HG03457 (cell line): ENCODE measurements at regions not wholly inside any gene's neighbourhood (a gene's known extent, or its start where the extent isn't known, plus 50 kb on each side); places are given as distances from the start of the nearest gene placed in this dataset.
"Not testable (repeated sequence)": the region's sequence is repeated elsewhere in the genome, so short reads cannot be mapped to it uniquely, and the experiment has no call there.

Experiments
- ATAC-seq: cut with Tn5 transposase; IDR thresholded peaks from one replicate; pipeline ENCODE4 v1.9.1; 2021; ENCODE audit warnings: moderate number of reproducible peaks; ENCODE audit not compliant: unreplicated experiment

DNA sequence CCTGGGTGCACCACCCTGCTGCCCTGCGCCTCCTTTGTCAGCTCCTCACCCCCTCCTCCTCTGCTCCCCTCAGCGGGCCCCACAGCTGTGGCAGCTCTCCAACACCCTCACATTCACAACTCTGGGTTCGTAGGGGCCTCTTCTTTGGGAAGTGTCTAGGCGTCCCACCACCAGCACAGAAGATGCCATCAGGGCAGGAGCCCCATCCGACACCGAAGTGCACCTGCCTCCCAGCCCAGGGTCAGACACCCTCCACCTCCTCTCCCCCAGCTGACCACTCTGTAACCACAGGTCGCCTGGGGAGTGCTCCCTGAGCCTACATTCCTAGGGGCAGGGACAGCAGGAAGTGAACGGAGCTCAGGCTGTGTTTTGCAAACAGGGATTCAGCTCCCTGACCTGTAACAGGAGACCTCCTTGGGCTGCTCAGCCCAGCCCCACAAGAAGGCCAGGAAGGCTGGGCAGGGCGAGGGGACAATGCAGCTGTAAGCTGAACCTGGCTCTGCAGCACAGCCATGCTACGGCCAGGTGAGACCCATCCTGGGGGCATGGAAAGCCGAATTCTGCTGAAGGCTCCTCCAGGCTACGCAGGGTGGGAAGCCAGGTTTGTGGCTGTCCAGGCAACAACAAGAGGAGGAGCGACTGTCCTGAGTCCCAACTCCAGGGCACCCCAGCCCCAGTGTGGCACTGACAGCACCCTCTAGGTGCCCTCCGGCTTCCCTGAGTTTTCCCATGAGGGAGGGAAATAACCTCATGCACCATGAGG, 269.0 kb downstream of the GOLGA6L6 start:
- ATAC-seq = no peak

DNA sequence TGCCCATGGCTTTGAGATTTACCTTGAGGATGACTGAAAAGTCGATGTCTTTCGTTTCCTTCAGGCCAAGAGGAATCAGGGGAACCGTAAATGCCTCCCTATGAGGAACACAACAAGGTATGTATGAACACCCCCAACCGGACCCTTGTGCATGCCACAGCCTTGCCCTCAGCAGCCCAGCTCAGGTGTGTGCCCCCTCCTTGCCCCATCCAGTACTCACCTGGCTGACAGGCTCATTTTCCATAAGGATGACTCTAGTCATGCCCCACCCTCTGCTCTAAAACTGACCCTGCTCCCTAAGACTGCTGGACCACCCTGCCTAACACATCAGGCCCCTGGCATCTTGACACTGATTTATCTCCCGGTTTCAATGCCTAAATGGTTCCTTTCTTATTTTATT, 270.0 kb downstream of the GOLGA6L6 start:
- ATAC-seq = no peak

DNA sequence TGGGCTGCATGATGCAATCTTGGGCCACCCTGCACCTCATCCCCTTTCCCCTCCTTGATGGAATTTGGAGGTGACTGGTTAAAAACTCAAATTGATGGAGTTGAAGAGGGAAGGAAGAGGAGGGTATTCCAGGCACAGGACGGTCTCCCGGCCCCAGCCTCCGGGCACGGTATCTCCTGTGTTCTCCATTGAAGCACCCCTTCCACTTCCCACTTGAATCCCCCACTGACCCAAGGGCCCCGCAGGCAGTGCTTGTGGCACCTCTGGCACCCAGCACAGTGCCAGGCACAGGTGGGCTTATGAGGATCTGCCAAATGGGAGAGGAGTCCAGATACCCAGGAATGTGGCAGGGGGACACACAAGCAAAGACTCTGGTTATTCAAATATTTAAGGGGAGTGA, 271.6 kb downstream of the GOLGA6L6 start:
- not testable (repeated sequence) for ATAC-seq

DNA sequence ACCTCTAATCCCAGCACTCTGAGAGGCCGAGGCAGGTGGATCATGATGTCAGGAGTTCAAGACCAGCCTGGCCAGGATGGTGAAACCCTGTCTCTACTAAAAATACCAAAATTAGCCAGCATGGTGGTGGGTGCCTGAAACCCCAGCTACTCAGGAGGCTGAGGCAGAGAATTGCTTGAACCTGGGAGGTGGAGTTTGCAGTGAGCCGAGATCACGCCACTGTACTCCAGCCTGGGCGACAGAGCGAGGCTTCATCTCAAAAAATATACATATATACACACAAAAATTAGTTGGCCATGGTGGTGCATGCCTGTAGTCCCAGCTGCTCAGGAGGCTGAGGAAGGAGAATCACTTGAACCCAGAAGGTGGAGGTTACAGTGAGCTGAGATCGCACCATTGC, 273.6 kb downstream of the GOLGA6L6 start:
- ATAC-seq = not testable (repeated sequence)

DNA sequence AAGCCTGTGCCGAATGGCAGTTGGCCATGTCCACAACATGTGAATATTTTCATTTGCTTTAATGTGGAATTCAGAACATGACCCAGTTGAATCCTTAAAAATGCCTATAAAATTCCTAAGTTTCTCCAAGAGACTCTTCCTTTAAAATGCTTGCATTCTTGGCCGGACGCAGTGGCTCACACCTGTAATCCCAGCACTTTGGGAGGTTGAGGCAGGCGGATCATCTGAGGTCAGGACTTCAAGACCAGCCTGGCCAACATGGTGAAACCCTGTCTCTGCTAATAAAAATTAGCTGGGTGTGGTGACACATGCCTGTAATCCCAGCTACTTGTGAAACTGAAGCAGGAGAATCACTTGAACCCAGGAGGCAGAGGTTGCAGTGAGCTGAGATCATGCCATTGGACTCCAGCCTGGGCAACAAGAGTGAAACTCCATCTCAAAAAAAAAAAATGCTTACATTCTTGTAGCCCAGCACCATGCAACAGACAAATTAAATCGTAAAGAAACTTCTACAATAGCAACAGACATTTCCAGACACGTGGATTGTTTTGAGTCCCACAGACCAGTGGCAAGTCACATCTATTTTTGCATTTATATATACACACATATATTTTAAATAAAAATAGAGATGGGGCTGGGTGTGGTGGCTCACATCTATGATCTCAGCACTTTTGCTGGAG, 274.4 kb downstream of the GOLGA6L6 start:
- ATAC-seq = not testable (repeated sequence)

DNA sequence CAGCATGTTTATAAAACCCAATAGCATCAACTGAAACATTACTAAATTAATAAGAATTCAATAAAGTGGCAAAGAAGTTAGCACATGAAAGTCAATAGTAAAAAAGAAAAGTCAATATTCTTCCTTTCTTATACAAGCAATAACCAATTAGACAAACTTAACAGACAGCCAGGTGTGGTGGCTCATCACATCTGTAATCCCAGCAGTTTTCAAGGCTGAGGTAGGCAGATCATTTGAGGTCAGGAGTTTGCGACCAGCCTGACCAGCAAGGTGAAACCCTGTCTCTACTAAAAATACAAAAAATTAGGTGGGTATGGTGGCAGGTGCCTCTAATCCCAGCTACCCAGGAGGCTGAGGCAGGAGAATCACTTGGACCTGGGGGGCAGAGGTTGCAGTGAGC, 275.9 kb downstream of the GOLGA6L6 start:
- not testable (repeated sequence) for ATAC-seq

DNA sequence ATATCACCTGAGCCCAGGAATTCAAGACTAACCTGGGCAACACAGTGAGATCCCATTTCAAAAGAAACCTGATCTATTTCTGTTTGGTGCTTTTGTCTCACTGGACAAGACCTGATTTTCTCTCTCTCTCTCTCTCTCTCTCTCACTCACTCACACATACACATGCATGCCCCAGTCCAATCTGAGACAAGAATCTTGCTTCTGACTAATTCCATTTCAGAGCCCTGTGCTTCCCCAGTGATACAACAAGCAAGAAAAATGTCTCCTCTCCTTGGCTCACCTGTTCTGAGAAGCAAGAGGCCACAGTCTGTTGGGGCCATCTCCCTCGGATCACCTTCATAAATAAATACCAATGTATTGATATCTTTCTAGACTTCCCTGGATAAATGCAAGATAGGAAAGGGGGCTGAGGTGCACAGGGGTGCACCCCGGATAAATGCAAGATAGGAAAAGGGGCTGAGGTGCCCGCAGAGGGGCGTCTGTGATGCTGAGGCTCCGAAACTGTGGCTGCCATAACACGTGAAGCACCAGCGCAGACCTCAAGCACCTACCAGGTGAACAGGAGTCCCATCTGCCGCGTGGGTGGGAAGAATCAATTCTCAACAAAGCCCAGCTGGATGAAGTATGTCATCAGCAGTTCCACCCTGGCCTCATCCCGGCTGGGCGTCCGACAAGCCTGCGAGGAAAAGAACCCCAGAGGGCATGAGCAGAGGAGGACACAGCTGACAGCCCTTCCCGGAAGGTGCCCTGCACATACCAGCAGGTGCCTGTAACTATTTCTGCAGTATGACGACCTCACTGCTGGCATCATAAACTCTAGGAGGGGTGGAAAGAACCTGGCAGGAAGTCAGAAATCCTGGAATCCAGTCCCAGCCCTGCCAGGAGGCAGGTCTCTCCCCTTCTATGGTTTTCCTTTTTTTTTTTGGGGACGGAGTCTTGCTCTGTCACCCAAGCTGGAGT, 280.0 kb downstream of the GOLGA6L6 start:
- ATAC-seq = not testable (repeated sequence)

DNA sequence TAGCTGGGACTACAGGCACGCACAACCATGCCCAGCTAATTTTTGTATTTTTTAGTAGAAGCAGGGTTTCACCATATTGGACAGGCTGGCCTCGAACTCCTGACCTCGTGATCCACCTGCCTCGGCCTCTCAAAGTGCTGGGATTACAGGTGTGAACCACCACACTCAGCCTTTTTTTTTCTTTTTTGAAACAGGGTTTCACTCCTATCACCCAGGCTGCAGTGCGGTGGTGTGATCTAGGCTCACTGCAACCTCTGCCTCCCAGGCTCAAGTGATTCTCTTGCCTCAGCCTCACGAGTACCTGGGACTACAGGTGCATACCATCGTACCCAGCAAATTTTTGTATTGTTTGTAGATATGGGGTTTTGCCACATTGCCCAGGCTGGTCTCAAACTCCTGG, 280.9 kb downstream of the GOLGA6L6 start:
- not testable (repeated sequence) for ATAC-seq

DNA sequence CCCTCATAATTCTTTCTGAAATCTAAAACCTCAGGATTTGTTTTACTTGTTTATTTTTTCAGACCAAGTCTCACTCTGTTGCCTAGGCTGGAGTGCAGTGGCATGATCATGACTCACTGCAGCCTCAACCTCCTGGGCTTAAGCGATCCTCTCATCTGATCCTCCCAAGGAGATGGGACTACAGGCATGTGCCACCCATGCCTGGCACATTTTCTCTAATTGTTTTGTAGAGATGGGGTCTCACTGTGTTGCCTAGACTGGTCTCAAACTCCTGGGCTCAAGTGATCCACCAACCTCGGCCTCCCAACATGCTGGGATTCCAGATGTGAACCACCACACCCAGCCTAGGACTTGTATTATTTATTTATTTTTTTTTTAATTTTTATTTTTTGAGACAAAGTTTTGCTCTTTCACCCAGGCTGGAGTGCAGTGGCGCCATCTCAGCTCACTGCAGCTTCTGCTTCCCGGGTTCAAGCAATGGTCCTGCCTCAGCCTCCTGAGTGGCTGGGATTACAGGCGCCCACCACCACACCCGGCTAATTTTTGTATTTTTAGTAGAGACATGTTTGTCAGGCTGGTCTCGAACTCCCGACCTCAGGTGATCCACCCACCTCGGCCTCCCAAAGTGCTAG, 281.9 kb downstream of the GOLGA6L6 start:
- not testable (repeated sequence) for ATAC-seq

DNA sequence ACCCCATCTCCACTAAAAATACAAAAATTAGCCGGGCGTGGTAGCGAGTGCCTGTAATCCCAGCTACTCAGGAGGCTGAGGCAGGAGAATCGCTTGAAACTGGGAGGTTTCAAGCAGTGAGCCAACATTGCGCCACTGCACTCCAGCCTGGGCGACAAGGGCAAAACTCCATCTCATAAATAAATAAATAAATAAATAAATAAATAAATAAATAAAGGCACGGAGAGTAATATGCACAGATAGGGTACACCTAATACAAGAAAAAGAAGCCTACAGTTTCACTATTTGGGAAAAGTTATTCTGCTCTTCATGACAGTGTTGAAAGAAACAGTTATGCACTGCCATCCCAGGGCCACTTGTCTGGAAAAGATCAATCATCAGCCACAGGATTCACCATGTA, 285.2 kb downstream of the GOLGA6L6 start:
- ATAC-seq = not testable (repeated sequence)

DNA sequence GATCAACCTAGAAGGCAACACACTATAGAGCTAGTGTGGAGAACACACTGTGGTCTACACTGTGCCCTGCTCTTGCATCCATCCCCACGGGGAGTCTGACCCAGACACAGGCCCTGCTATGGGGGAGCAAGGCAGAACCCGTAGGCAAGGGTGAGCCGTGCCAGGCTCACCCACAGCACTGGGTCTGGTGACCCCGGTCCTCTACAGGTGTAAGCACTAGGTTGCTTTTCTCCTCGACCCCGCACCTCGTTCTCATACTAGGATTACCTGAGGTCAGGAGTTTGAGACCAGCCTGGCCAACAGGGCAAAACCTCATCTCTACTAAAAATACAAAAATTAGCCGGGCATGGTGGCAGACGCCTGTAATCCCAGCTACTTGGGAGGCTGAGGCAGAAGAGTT, 286.0 kb downstream of the GOLGA6L6 start:
- ATAC-seq = not testable (repeated sequence)

DNA sequence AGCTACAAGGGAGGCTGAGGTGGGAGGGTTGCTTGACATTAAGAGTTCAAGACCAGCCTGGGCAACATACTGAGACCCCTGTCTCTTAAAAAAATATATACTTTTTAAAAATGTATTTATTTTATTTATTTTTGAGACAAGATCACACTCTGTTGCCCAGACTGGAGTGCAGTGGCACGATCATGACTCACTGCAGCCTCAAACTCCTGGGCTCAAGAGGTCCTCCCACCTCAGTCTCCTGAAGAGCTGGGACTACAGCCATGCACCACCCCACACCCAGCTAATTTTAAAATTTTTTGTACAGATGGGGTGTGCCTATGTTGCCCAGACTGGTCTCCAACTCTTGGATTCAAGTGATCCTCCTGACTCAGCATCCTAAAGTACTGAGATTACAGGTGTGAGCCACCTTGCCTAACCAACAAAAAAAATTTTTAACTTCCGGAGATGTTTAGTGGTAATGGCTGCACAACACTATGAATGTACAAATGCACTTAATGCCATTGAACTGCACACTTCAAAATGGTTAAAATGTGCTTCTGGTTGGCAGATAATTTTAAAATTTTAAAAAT, 288.5 kb downstream of the GOLGA6L6 start:
- not testable (repeated sequence) for ATAC-seq

DNA sequence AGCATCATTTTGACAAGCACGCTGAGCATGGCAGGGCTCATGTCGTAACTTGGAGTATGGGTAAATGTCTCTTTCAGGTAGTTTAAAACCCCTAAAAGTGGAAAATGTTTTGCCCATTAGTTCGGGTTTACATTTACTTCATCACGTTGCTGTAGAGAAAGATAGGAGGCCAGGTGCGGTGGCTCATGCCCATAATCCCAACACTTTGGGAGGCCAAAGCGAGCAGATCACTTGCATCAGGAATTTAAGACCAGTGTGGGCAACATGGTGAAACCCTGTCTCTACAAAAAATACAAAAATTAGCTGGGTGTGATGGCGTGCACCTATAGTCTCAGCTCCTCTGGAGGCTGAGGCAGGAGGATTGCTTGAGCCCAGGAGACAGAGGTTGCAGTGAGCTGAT, 289.6 kb downstream of the GOLGA6L6 start:
- ATAC-seq = not testable (repeated sequence)

DNA sequence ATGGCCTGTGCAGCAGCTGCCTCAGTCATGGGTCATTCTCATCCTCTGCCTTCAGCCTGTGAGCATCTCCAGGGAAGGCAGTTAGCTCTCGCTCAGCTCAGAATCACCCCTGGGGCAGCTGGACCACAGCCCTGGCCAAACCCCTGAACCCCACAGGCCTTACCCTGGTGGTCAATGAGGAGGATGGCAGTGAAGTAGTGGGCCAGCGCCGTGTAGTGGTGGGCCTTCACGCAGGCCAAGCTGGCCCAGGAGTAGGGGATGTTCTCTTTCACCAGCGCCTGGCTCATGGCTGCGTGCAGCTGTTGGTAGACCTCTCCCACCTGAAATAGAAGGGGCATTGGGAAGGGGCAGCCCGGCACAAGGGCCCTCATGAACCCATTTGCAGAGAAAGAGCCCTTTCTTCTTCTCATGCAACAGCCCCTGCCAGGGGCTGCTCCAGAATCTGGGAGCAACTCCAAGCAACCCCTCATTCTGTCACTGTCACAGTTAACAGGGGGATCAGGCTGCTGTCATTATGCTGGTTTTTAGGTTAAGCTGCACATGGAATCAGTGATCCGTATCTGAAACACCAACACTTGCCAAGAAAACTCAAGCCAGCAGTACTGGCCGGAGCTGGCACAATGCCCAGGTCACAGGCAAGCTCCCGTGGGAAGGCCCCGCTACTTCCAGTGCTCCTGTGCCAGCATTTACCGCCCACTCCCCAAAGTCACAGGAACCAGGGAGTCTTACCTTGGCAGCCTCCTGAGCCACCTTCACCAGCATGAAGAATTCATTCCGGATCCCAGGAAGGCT, 290.2 kb downstream of the GOLGA6L6 start:
- ATAC-seq = not testable (repeated sequence)

DNA sequence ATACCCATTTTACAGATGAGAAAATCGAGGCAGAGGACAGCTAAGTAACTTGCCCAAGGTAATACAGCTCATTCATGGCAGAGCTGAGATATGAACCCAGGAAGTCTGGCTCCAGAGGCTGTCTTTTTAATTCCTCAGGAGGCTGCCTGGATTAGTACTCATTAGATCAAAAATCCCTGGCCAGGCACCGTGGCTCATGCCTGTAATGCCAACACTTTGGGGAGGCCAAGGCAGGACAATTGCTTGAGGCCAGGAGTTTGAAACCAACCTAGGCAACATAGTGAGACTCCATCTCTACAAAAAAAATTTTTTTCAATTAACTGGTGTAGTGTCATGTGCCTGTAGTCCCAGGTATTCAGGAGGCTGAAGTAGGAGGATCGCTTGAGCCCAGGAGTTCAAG, 291.4 kb downstream of the GOLGA6L6 start:
- ATAC-seq = not testable (repeated sequence)

DNA sequence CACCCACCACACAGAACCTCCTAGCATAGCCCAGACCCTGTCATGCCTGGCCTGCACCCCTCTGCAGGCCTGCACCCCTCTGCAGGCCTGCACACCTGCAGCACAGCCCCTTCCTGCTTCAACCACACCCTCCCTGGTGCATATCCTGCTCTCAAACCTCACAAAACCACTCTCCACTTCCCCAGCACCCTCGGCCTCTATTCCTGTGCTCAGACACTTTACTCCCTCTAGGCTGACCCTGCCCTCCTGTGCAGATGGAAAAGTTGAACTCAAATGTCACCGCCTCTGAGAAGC, 292.0 kb downstream of the GOLGA6L6 start:
- ATAC-seq = not testable (repeated sequence)

DNA sequence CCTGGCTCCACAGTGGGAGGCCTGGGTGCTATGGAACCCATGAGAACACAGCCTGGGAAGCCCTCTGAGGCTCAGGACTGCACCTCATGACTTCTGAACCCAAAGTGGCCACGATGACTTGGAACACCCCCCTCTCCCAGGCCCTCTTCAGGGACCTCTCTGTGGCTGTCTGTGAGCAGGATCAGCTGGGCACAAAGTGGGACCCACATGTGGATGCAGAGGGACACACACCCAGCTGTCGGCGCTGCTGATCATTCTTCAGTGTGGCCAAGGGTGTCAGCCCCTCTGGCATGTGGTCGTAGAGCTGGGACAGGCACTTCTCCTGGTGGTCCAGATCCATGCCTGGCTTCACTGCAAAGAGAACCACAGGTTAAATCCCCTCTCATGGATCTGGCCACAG, 293.2 kb downstream of the GOLGA6L6 start:
- not testable (repeated sequence) for ATAC-seq

DNA sequence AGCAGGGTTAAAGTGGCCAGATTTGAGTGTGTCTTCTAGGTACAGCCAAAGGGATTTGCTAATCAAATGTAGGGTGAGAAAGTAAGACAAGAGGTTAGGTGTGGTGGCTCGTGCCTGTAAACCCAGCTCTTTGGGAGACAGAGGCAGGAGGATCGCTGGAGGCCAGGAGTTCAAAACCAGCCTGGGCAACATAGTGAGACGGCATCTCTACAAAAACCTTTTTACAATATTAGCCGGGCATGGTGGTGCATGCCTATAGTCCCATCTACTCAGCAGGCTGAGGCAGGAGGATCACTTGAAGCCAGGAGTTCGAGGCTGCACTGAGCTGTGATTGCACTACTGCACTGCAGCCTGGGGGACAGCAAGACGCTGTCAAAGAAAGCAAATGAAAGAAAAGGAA, 294.5 kb downstream of the GOLGA6L6 start:
- ATAC-seq = not testable (repeated sequence)

DNA sequence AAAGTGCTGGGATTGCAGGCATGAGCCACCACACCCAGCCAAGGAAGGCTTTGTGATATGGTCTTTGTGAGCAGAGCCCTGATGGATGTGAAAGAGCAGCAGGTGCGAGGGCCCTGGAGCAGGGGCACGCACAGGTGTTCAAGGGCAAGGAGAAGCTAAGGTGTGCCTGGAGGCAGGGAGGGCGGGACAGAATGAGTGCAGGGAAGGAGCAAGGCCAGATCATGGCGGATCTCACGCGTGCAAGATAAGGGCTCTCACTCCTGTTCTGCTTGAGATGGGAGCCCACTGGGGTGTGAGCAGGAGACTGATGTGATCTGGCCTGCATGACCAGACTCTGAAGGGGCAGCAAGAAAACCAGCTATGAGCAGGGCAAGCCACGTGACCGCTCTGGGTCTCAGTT, 295.0 kb downstream of the GOLGA6L6 start:
- ATAC-seq = not testable (repeated sequence)

DNA sequence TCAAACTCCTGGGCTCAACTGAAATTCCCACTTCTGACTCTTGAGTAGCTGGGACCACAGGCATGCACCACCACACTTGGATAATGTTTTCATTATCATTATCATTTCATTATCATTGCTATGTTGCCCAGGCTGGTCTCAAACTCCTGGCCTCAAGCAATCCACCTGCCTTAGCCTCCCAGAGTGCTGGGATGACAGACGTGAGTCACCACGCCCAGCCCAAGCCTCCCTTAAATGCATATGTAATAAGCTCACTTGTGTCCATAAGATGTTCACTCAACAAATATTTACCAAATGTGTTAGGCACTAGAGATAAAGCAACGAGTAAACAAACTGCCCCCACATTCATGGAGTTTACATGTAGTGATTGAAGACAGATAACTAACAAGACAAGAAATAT, 295.7 kb downstream of the GOLGA6L6 start:
- ATAC-seq = not testable (repeated sequence)
